ENCODE measurements at regions not wholly inside any gene's neighbourhood (a gene's known extent, or its start where the extent isn't known, plus 50 kb on each side); places are given as distances from the start of the nearest gene placed in this dataset.

DNA sequence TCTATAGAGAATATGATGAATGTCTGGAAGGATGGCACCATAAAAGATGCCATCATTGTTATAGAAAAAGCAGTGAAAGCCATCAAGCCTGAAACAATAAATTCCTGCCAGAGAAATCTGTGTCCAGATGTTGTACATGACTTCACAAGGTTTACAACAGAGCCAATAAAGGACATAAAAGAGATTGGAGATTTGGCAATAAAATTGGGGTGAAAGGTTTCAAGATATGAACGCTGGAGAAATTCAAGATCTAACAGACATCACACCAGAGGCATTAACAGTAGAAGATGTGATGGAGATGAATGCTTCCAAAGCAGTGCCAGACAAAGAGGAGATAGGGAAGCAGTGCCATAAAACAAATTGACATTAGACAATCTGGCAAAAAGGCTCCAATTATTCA is 518.8 kb upstream of the ACVR2A start:
- Histone ChIP-seq H3K9ac (ENCODE audit: low read length) (no peak overlapping the region), H3K27ac (ENCODE audit: low read depth, low read length) (no peak overlapping the region), H3K4me1 (ENCODE audit: insufficient read depth, low read length) (no peaks in the 10 kb centered on the region), H3K27me3 (ENCODE audit: insufficient read depth, low read length) (no peaks in the 10 kb centered on the region), H3K79me2 (ENCODE audit: insufficient read depth, low read length) (no peaks in the 10 kb centered on the region), H3K9me3 (ENCODE audit: insufficient read depth, low read depth, low read length) (peaks cover 5% of the 10 kb centered on the region), H4K20me1 (ENCODE audit: insufficient read depth, low read length) (no peaks in the 10 kb centered on the region), H2AFZ (ENCODE audit: low read depth, low read length) (no peak overlapping the region), H3K4me2 (ENCODE audit: low read length) (no peak overlapping the region), H3K36me3 (ENCODE audit: insufficient read depth, low read length) (no peaks in the 10 kb centered on the region), H3K4me3 (ENCODE audit: insufficient read depth, low read depth, low read length) (no peak overlapping the region)
- Mint-ChIP-seq H3K27me3 (ENCODE audit: low read depth, unreplicated experiment) (no peaks in the 10 kb centered on the region), H3K4me1 (ENCODE audit: low read depth, unreplicated experiment) (no peaks in the 10 kb centered on the region), H3K27ac (ENCODE audit: unreplicated experiment) (no peak overlapping the region), H3K4me3 (ENCODE audit: unreplicated experiment) (no peak overlapping the region), H3K36me3 (ENCODE audit: low read depth, unreplicated experiment) (no peaks in the 10 kb centered on the region), H3K9me3 (ENCODE audit: unreplicated experiment) (no peaks in the 10 kb centered on the region)
- no peak for TF ChIP-seq EZH2 (IDR thresholded peaks at IDR 0.05; ENCODE audit: insufficient read depth, low read length)
- TF ChIP-seq, protein P1, sequence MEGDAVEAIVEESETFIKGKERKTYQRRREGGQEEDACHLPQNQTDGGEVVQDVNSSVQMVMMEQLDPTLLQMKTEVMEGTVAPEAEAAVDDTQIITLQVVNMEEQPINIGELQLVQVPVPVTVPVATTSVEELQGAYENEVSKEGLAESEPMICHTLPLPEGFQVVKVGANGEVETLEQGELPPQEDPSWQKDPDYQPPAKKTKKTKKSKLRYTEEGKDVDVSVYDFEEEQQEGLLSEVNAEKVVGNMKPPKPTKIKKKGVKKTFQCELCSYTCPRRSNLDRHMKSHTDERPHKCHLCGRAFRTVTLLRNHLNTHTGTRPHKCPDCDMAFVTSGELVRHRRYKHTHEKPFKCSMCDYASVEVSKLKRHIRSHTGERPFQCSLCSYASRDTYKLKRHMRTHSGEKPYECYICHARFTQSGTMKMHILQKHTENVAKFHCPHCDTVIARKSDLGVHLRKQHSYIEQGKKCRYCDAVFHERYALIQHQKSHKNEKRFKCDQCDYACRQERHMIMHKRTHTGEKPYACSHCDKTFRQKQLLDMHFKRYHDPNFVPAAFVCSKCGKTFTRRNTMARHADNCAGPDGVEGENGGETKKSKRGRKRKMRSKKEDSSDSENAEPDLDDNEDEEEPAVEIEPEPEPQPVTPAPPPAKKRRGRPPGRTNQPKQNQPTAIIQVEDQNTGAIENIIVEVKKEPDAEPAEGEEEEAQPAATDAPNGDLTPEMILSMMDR (IDR thresholded peaks at IDR 0.05; ENCODE audit: insufficient read depth, low read depth, low read length): no peak
- DNase-seq (ENCODE audit: low read depth) (no peak), FAIRE-seq (no peak)

- H3K36me3 ChIP-seq (ENCODE audit: insufficient read depth, low read length): no peaks in the 10 kb centered on the region
- Mint-ChIP-seq H3K27me3 (ENCODE audit: low read depth, unreplicated experiment) (no peaks in the 10 kb centered on the region), H3K27ac (ENCODE audit: unreplicated experiment) (no peak overlapping the region), H3K9me3 (ENCODE audit: unreplicated experiment) (peaks cover 7% of the 10 kb centered on the region), H3K4me3 (ENCODE audit: unreplicated experiment) (no peak overlapping the region), H3K4me1 (ENCODE audit: low read depth, unreplicated experiment) (no peaks in the 10 kb centered on the region), H3K36me3 (ENCODE audit: low read depth, unreplicated experiment) (no peaks in the 10 kb centered on the region)
- H3K9ac ChIP-seq (ENCODE audit: low read length): no peak overlapping the region
- H3K9me3 ChIP-seq (ENCODE audit: insufficient read depth, low read depth, low read length): peaks cover 10% of the 10 kb centered on the region
- no peaks in the 10 kb centered on the region for H4K20me1 ChIP-seq (ENCODE audit: insufficient read depth, low read length)
- H3K27me3 ChIP-seq (ENCODE audit: insufficient read depth, low read length): no peaks in the 10 kb centered on the region
- H3K4me2 ChIP-seq (ENCODE audit: low read length): no peak overlapping the region
- TF ChIP-seq, protein P1 (IDR thresholded peaks at IDR 0.05; ENCODE audit: insufficient read depth, low read depth, low read length): no peak
- no peak for TF ChIP-seq EZH2 (IDR thresholded peaks at IDR 0.05; ENCODE audit: insufficient read depth, low read length)
- no peaks in the 10 kb centered on the region for H3K4me1 ChIP-seq (ENCODE audit: insufficient read depth, low read length)
- no peaks in the 10 kb centered on the region for H3K79me2 ChIP-seq (ENCODE audit: insufficient read depth, low read length)
- H3K4me3 ChIP-seq (ENCODE audit: insufficient read depth, low read depth, low read length): no peak overlapping the region
- no peak for DNase-seq (ENCODE audit: low read depth)
- no peak for FAIRE-seq
- H2AFZ ChIP-seq (ENCODE audit: low read depth, low read length): no peak overlapping the region
- no peak overlapping the region for H3K27ac ChIP-seq (ENCODE audit: low read depth, low read length)
These were observed 524.7 kb upstream of the ACVR2A start for GRCh38 chr2:147320146-147320545.

DNA sequence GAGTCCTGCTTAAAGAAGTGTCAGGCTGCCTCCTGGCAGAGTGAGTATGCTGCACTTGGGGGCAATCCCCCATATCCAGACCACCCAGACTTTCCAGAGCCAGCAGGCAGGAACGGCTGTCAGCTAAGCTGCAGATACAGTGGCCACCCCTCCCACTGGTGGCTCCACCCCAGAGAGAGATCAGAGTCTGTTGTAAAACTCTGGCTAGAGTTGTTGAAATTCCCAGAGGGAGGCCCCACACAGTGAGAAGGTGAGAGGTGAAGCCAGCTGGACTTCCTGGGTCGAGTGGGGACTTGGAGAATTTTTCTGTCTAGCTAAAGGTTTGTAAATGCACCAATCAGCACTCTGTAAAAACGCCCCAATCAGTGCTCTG is 533.8 kb upstream of the ACVR2A start:
- Histone ChIP-seq H2AFZ (ENCODE audit: low read depth, low read length) (no peak overlapping the region), H3K4me3 (ENCODE audit: insufficient read depth, low read depth, low read length) (no peak overlapping the region), H3K27me3 (ENCODE audit: insufficient read depth, low read length) (no peaks in the 10 kb centered on the region), H4K20me1 (ENCODE audit: insufficient read depth, low read length) (no peaks in the 10 kb centered on the region), H3K79me2 (ENCODE audit: insufficient read depth, low read length) (no peaks in the 10 kb centered on the region), H3K4me2 (ENCODE audit: low read length) (no peak overlapping the region), H3K36me3 (ENCODE audit: insufficient read depth, low read length) (no peaks in the 10 kb centered on the region), H3K9ac (ENCODE audit: low read length) (no peak overlapping the region), H3K4me1 (ENCODE audit: insufficient read depth, low read length) (no peaks in the 10 kb centered on the region), H3K27ac (ENCODE audit: low read depth, low read length) (no peak overlapping the region), H3K9me3 (ENCODE audit: insufficient read depth, low read depth, low read length) (no peaks in the 10 kb centered on the region)
- TF ChIP-seq EZH2 (IDR thresholded peaks at IDR 0.05; ENCODE audit: insufficient read depth, low read length): no peak
- TF ChIP-seq, protein P1 (IDR thresholded peaks at IDR 0.05; ENCODE audit: insufficient read depth, low read depth, low read length): no peak
- Mint-ChIP-seq H3K4me1 (ENCODE audit: low read depth, unreplicated experiment) (no peaks in the 10 kb centered on the region), H3K27ac (ENCODE audit: unreplicated experiment) (no peak overlapping the region), H3K4me3 (ENCODE audit: unreplicated experiment) (no peak overlapping the region), H3K36me3 (ENCODE audit: low read depth, unreplicated experiment) (no peaks in the 10 kb centered on the region), H3K27me3 (ENCODE audit: low read depth, unreplicated experiment) (peaks cover 2% of the 10 kb centered on the region), H3K9me3 (ENCODE audit: unreplicated experiment) (peaks cover 6% of the 10 kb centered on the region)
- no peak for FAIRE-seq
- DNase-seq (ENCODE audit: low read depth): no peak

Data from astrocyte (in vitro differentiated cells and primary cell).